Gastrocnemius medialis (tissue), 4 donors: ENCODE measurements at regions not wholly inside any gene's neighbourhood (a gene's known extent, or its start where the extent isn't known, plus 50 kb on each side); places are given as distances from the start of the nearest gene placed in this dataset.

Experiments used
- CTCF ChIP-seq, 5 experiments: fragments of 450-650 bp in 3 of 5; fragments of 200-600 bp in 2 of 5; sonication (generic) in 2 of 5; IDR thresholded peaks in 4 of 5; conservative IDR thresholded peaks in 1 of 5; 1 replicate in 4 of 5; 2 replicates in 1 of 5; pipeline ENCODE4 v1.5.1; 2016 to 2019; ENCODE audit warnings: antibody characterized with exemption in 5 of 5, mild to moderate bottlenecking in 3 of 5, moderate library complexity in 3 of 5
- POLR2A ChIP-seq, 2 donors: fragments of 450-650 bp; IDR thresholded peaks; one replicate each; pipeline ENCODE4 v1.6.1; 2017; ENCODE audit warnings: antibody characterized with exemption in 2 of 2, mild to moderate bottlenecking in 2 of 2, moderate library complexity in 2 of 2

- no peak for TF ChIP-seq POLR2A (IDR thresholded peaks at IDR 0.05)
- no peak for TF ChIP-seq CTCF (IDR thresholded peaks at IDR 0.05 in 4 of 5, conservative IDR thresholded peaks at IDR 0.05 in 1 of 5)
These were observed 68.5 kb downstream of the ADM start for GRCh38 chr11:10373340-10373739.
